HepG2 (cell line): ENCODE measurements at regions not wholly inside any gene's neighbourhood (a gene's known extent, or its start where the extent isn't known, plus 50 kb on each side); places are given as distances from the start of the nearest gene placed in this dataset.
A peak's percentile ranks its signal among the peaks of the same experiment; 100 is the strongest.

ENCODE experiments used
- DR1 ChIP-seq: sonication (generic); formaldehyde crosslinking; IDR thresholded peaks from 2 replicates; pipeline ENCODE4 v1.8.0; 2021; ENCODE audit warnings: mild to moderate bottlenecking, missing genetic modification reagents, inconsistent platforms
- GATA4 ChIP-seq: sonication (generic); IDR thresholded peaks from 2 replicates; pipeline ENCODE4 v1.6.1; 2016; ENCODE audit warnings: antibody characterized with exemption, low read depth, borderline replicate concordance
- HES4 ChIP-seq: sonication (generic); formaldehyde crosslinking; IDR thresholded peaks from 2 replicates; pipeline ENCODE4 v1.9.0; 2021; ENCODE audit warnings: mild to moderate bottlenecking, missing genetic modification reagents, borderline replicate concordance
- HNF1A ChIP-seq, 2 experiments: sonication (generic) in 1 of 2; formaldehyde crosslinking in 1 of 2; IDR thresholded peaks; 2 replicates each; pipeline versions ENCODE4 v1.4.0 to v1.6.1; 2016 to 2020; ENCODE audit warnings: borderline replicate concordance in 1 of 2, low read depth in 1 of 2, mild to moderate bottlenecking in 1 of 2, missing genetic modification reagents in 1 of 2
- KAT8 ChIP-seq: IDR thresholded peaks from 2 replicates; pipeline ENCODE4 v1.6.1; 2016; ENCODE audit warnings: missing genetic modification reagents, missing compliant biosample characterization
- LCORL ChIP-seq, 2 experiments: fragments of 450-650 bp in 1 of 2; sonication (generic) in 1 of 2; formaldehyde crosslinking in 1 of 2; IDR thresholded peaks; 2 replicates each; pipeline versions ENCODE4 v1.5.0 to v1.6.1; 2017 to 2020; ENCODE audit warnings: antibody characterized with exemption in 1 of 2, missing genetic modification reagents in 1 of 2
- NFE2L2 ChIP-seq: fragments of 150-350 bp; IDR thresholded peaks from 2 replicates; pipeline ENCODE4 v1.6.1; 2014; ENCODE audit warnings: low read length
- NONO ChIP-seq, 2 experiments: fragments of 450-650 bp in 1 of 2; sonication (generic) in 1 of 2; formaldehyde crosslinking in 1 of 2; IDR thresholded peaks in 1 of 2; conservative IDR thresholded peaks in 1 of 2; 2 replicates each; pipeline versions ENCODE4 v1.6.1 to v1.8.0; 2017 to 2022; ENCODE audit warnings: mild to moderate bottlenecking in 1 of 2, missing genetic modification reagents in 1 of 2, moderate library complexity in 1 of 2
- NR2F6 ChIP-seq, 2 experiments: IDR thresholded peaks; 2 replicates each; pipeline ENCODE4 v1.6.1; 2016; ENCODE audit warnings: antibody characterized with exemption in 1 of 2, mild to moderate bottlenecking in 1 of 2
- PHF5A ChIP-seq: IDR thresholded peaks from one replicate; pipeline ENCODE4 v1.6.1; 2018; ENCODE audit warnings: low read depth, missing genetic modification reagents; ENCODE audit not compliant: unreplicated experiment
- RBFOX2 ChIP-seq: fragments of 200-400 bp; formaldehyde crosslinking; IDR thresholded peaks from 2 replicates; pipeline ENCODE4 v1.6.1; 2017; ENCODE audit warnings: low read depth, mild to moderate bottlenecking, low read length
- TFDP1 ChIP-seq: IDR thresholded peaks from 2 replicates; pipeline ENCODE4 v1.6.1; 2016; ENCODE audit warnings: missing compliant biosample characterization, missing genetic modification reagents, borderline replicate concordance
- ZBTB8A ChIP-seq: sonication (generic); formaldehyde crosslinking; IDR thresholded peaks from 2 replicates; pipeline ENCODE4 v1.4.0; 2020; ENCODE audit warnings: mild to moderate bottlenecking, low read depth, missing genetic modification reagents, borderline replicate concordance
- ZFP91 ChIP-seq: sonication (generic); formaldehyde crosslinking; IDR thresholded peaks from 2 replicates; pipeline ENCODE4 v1.9.0; 2022; ENCODE audit warnings: missing genetic modification reagents, mild to moderate bottlenecking, borderline replicate concordance
- ZNF343 ChIP-seq: sonication (generic); formaldehyde crosslinking; IDR thresholded peaks from 2 replicates; pipeline ENCODE4 v1.4.0; 2020; ENCODE audit warnings: mild to moderate bottlenecking, missing genetic modification reagents
- ZNF431 ChIP-seq: sonication (generic); formaldehyde crosslinking; IDR thresholded peaks from 2 replicates; pipeline ENCODE4 v1.9.0; 2022; ENCODE audit warnings: missing genetic modification reagents, low read depth, mild to moderate bottlenecking, borderline replicate concordance
- ZNF720 ChIP-seq: sonication (generic); formaldehyde crosslinking; IDR thresholded peaks from 2 replicates; pipeline ENCODE4 v1.4.0; 2020; ENCODE audit warnings: missing genetic modification reagents
- ZNF775 ChIP-seq: sonication (generic); formaldehyde crosslinking; IDR thresholded peaks from 2 replicates; pipeline ENCODE4 v1.4.0; 2020; ENCODE audit warnings: missing genetic modification reagents, mild to moderate bottlenecking, moderate library complexity, borderline replicate concordance
- ZZZ3 ChIP-seq: sonication (generic); formaldehyde crosslinking; IDR thresholded peaks from 2 replicates; pipeline ENCODE4 v1.4.0; 2020; ENCODE audit warnings: missing genetic modification reagents, mild to moderate bottlenecking, borderline replicate concordance

- TF ChIP-seq HNF1A (IDR thresholded peaks at IDR 0.05; ENCODE audit: low read depth), result no peak
- peak; percentile 25; the same call in 1 of the 2 replicates for TF ChIP-seq HNF1A (CRISPR knock-in tag; IDR thresholded peaks at IDR 0.05; ENCODE audit: borderline replicate concordance)
- no peak for TF ChIP-seq HES4
- no peak for TF ChIP-seq LCORL (IDR thresholded peaks at IDR 0.05)
- no peak for TF ChIP-seq LCORL (CRISPR knock-in tag; IDR thresholded peaks at IDR 0.05)
- no peak for TF ChIP-seq ZNF775 (CRISPR knock-in tag)
- TF ChIP-seq KAT8 (CRISPR knock-in tag), result peak; percentile 45; the same call in 1 of the 2 replicates
- no peak for TF ChIP-seq ZNF720 (CRISPR knock-in tag)
- TF ChIP-seq ZFP91, result no peak
- TF ChIP-seq NFE2L2, result no peak
- no peak for TF ChIP-seq TFDP1 (CRISPR knock-in tag)
- TF ChIP-seq NONO (IDR thresholded peaks at IDR 0.05), result no peak
- TF ChIP-seq NONO (CRISPR knock-in tag; conservative IDR thresholded peaks at IDR 0.05), result no peak
- no peak for TF ChIP-seq ZNF431 (CRISPR knock-in tag)
- no peak for TF ChIP-seq DR1 (CRISPR knock-in tag)
- peak; percentile 71 for TF ChIP-seq NR2F6 (IDR thresholded peaks at IDR 0.05)
- peak; percentile 81 for TF ChIP-seq NR2F6 (CRISPR knock-in tag; IDR thresholded peaks at IDR 0.05)
- no peak for TF ChIP-seq RBFOX2
- no peak for TF ChIP-seq ZNF343 (CRISPR knock-in tag)
- peak; percentile 54 for TF ChIP-seq PHF5A (CRISPR knock-in tag)
- no peak; the same call in 1 of the 2 replicates for TF ChIP-seq GATA4
- TF ChIP-seq ZBTB8A (CRISPR knock-in tag), result no peak
- no peak for TF ChIP-seq ZZZ3 (CRISPR knock-in tag)
Observed at GRCh38 chr5:92906798-92907376, 674.1 kb downstream of the NR2F1-AS1 start (continued).
